B cell (primary cell): ENCODE measurements at regions not wholly inside any gene's neighbourhood (a gene's known extent, or its start where the extent isn't known, plus 50 kb on each side); places are given as distances from the start of the nearest gene placed in this dataset.
A peak's percentile ranks its signal among the peaks of the same experiment; 100 is the strongest.

Experiments
- ATAC-seq: fragments of 200-7000 bp; cut with Tn5 transposase; one replicate; pipeline ENCODE4 v1.10.0; 2021; ENCODE audit warnings: low read depth, mild to moderate bottlenecking, moderate number of reproducible peaks, moderate library complexity
- CTCF ChIA-PET: fragments of 350-600 bp; sonication (Branson Sonifier 250); formaldehyde crosslinking; loops from one replicate; lab custom pipeline; 2021; ENCODE audit warnings: antibody characterized with exemption, inconsistent platforms; lab: Charles Lee
- POLR2A ChIA-PET: fragments of 350-600 bp; sonication (Branson Sonifier 250); formaldehyde crosslinking; loops from one replicate; lab custom pipeline; 2021; ENCODE audit warnings: antibody characterized with exemption; lab: Charles Lee
- DNase-seq: peaks from one replicate; pipeline ENCODE4 v3.0.0; 2013
- H2AFZ ChIP-seq: 2 replicates; pipeline ENCODE4 v1.6.1; 2012; ENCODE audit warnings: mild to moderate bottlenecking, low read depth, low read length; ENCODE audit not compliant: insufficient read depth, poor library complexity, severe bottlenecking
- H3K27ac ChIP-seq, 2 donors: 1 replicate in 1 of 2; 2 replicates in 1 of 2; pipeline ENCODE4 v1.5.1; 2012 to 2013; ENCODE audit warnings: low read length in 2 of 2, mild to moderate bottlenecking in 2 of 2, moderate library complexity in 1 of 2
- H3K27me3 ChIP-seq, 4 experiments: fragments of 200-600 bp in 1 of 4; sonication (generic) in 1 of 4; replicated peaks in 1 of 4; 1 replicate in 2 of 4; 2 replicates in 2 of 4; pipeline versions ENCODE4 v1.6.1 to v1.7.0; 2013 to 2016; ENCODE audit warnings: low read length in 3 of 4, mild to moderate bottlenecking in 2 of 4, mixed read lengths in 1 of 4, moderate library complexity in 1 of 4; ENCODE audit not compliant: insufficient read depth in 4 of 4, control insufficient read depth in 3 of 4; ENCODE audit errors: control extremely low read depth in 1 of 4
- H3K36me3 ChIP-seq, 2 experiments: replicated peaks in 1 of 2; 1 replicate in 1 of 2; 2 replicates in 1 of 2; pipeline versions ENCODE4 v1.6.1 to v1.7.1; 2013; ENCODE audit warnings: low read length in 1 of 2; ENCODE audit not compliant: insufficient read depth in 2 of 2, control insufficient read depth in 1 of 2; ENCODE audit errors: control extremely low read depth in 1 of 2, extremely low read depth in 1 of 2
- H3K4me1 ChIP-seq, 2 donors: fragments of 200-600 bp in 1 of 2; sonication (generic) in 1 of 2; 1 replicate in 1 of 2; 2 replicates in 1 of 2; pipeline versions ENCODE4 v1.5.1 to v1.6.1; 2013 to 2017; ENCODE audit warnings: low read length in 2 of 2; ENCODE audit not compliant: control insufficient read depth in 2 of 2, insufficient read depth in 2 of 2
- H3K4me2 ChIP-seq: replicated peaks from 2 replicates; pipeline ENCODE3; 2012; ENCODE audit warnings: mild to moderate bottlenecking, low read depth, low read length; ENCODE audit not compliant: poor library complexity, severe bottlenecking
- H3K4me3 ChIP-seq, 5 experiments: fragments of 200-600 bp in 1 of 5; sonication (generic) in 1 of 5; 1 replicate in 3 of 5; 2 replicates in 2 of 5; pipeline versions ENCODE4 v1.5.1 to v1.7.0; 2011 to 2016; ENCODE audit warnings: low read length in 4 of 5, mild to moderate bottlenecking in 4 of 5, low read depth in 2 of 5, control low read depth in 1 of 5, moderate library complexity in 1 of 5; ENCODE audit not compliant: insufficient read depth in 1 of 5; ENCODE audit errors: control extremely low read depth in 1 of 5, extremely low read depth in 1 of 5
- H3K79me2 ChIP-seq: fragments of 200-600 bp; sonication (generic); one replicate; pipeline ENCODE4 v1.6.0; 2016; ENCODE audit warnings: low read length; ENCODE audit not compliant: control insufficient read depth, insufficient read depth
- H3K9ac ChIP-seq: fragments of 200-600 bp; sonication (generic); 2 replicates; pipeline ENCODE4 v1.6.1; 2017; ENCODE audit warnings: mild to moderate bottlenecking, low read length, moderate library complexity
- H3K9me3 ChIP-seq, 3 donors: one replicate each; pipeline versions ENCODE4 v1.6.1 to v1.7.1; 2013; ENCODE audit warnings: low read length in 2 of 3; ENCODE audit not compliant: control insufficient read depth in 2 of 3, insufficient read depth in 1 of 3; ENCODE audit errors: control extremely low read depth in 1 of 3
- H4K20me1 ChIP-seq: 2 replicates; pipeline ENCODE4 v1.6.0; 2012; ENCODE audit warnings: mild to moderate bottlenecking, low read length; ENCODE audit not compliant: insufficient read depth, control insufficient read depth, poor library complexity, severe bottlenecking
- H3K27ac Mint-ChIP-seq: one replicate; pipeline ENCODE4 v1.8.0; 2021; ENCODE audit warnings: mixed read lengths
- H3K27me3 Mint-ChIP-seq: one replicate; pipeline ENCODE4 v1.8.0; 2021; ENCODE audit warnings: mixed read lengths
- H3K4me1 Mint-ChIP-seq: one replicate; pipeline ENCODE4 v1.8.0; 2021; ENCODE audit warnings: mixed read lengths
- H3K4me3 Mint-ChIP-seq: one replicate; pipeline ENCODE4 v1.8.0; 2021; ENCODE audit warnings: mixed read lengths
- H3K9me3 Mint-ChIP-seq: one replicate; pipeline ENCODE4 v1.8.0; 2022; ENCODE audit warnings: mixed read lengths; ENCODE audit not compliant: insufficient read depth
- CTCF ChIP-seq: fragments of 200-600 bp; IDR thresholded peaks from one replicate; pipeline ENCODE4 v1.8.0; 2022; ENCODE audit warnings: antibody characterized with exemption, mild to moderate bottlenecking
- EZH2 ChIP-seq: IDR thresholded peaks from 2 replicates; pipeline ENCODE4 v1.6.1; 2012; ENCODE audit warnings: borderline replicate concordance, low read depth, mild to moderate bottlenecking, moderate library complexity, low read length; ENCODE audit not compliant: insufficient read depth, poor library complexity, severe bottlenecking
- WGBS: methylation state at CpG from one replicate; pipeline ENCODE4 v1.1.5; 2013; ENCODE audit warnings: missing lambda C conversion rate; ENCODE audit not compliant: insufficient coverage; 5-methylcytosine and 5-hydroxymethylcytosine counted together
- intact Hi-C: fragments of 100-400 bp; cut with micrococcal nuclease; formaldehyde crosslinking; loops from one replicate; pipeline ENCODE4 v1.10.0; 2022

- H3K9me3 Mint-ChIP-seq, result no peaks in the 10 kb centered on the region
- Histone ChIP-seq H3K4me3 (no peak overlapping the region), H3K4me2 (no peak overlapping the region), H4K20me1 (no peaks in the 10 kb centered on the region), H3K27me3 (no peaks in the 10 kb centered on the region), H3K79me2 (no peaks in the 10 kb centered on the region), H3K9me3 (no peaks in the 10 kb centered on the region), H3K9ac (no peak overlapping the region), H2AFZ (no peak overlapping the region), H3K4me1 (no peaks in the 10 kb centered on the region), H3K27ac (no peak overlapping the region), H3K36me3 (no peaks in the 10 kb centered on the region)
- H3K4me3 Mint-ChIP-seq, result no peak overlapping the region
- DNase-seq (no peak), ATAC-seq (no peak)
- H3K27ac Mint-ChIP-seq, result no peak overlapping the region
- POLR2A ChIA-PET, result no interaction called here
- no peaks in the 10 kb centered on the region for H3K4me1 Mint-ChIP-seq
- CTCF ChIA-PET, result no interaction called here
- TF ChIP-seq EZH2 (no peak), CTCF (peak; percentile 21)
- WGBS, result 88% methylated on average over 1 of the region's 2 CpGs
- intact Hi-C loops, result no loop called here
- H3K27me3 Mint-ChIP-seq, result no peaks in the 10 kb centered on the region
Observed at GRCh38 chr1:189424746-189425331, 1052.8 kb downstream of the BRINP3 start.

GRCh38 chr1:189429610-189430009, 1048.1 kb downstream of the BRINP3 start:
- TF ChIP-seq EZH2 (no peak), CTCF (no peak)
- Histone ChIP-seq H3K27me3 (no peaks in the 10 kb centered on the region), H3K79me2 (no peaks in the 10 kb centered on the region), H3K36me3 (no peaks in the 10 kb centered on the region), H3K9ac (no peak overlapping the region), H4K20me1 (no peaks in the 10 kb centered on the region), H3K4me1 (no peaks in the 10 kb centered on the region), H3K9me3 (no peaks in the 10 kb centered on the region), H3K4me2 (no peak overlapping the region), H2AFZ (no peak overlapping the region), H3K4me3 (no peak overlapping the region), H3K27ac (no peak overlapping the region)
- Mint-ChIP-seq H3K4me1 (no peaks in the 10 kb centered on the region), H3K27ac (no peak overlapping the region), H3K27me3 (no peaks in the 10 kb centered on the region), H3K4me3 (no peak overlapping the region), H3K9me3 (no peaks in the 10 kb centered on the region)
- CTCF ChIA-PET, result no interaction called here
- intact Hi-C loops, result no loop called here
- DNase-seq (no peak), ATAC-seq (no peak)
- POLR2A ChIA-PET, result no interaction called here
- WGBS, result 59% methylated on average over 3 of the region's 4 CpGs
